Astrocyte (in vitro differentiated cells and primary cell): ENCODE measurements at regions not wholly inside any gene's neighbourhood (a gene's known extent, or its start where the extent isn't known, plus 50 kb on each side); places are given as distances from the start of the nearest gene placed in this dataset.

Experiments
- DNase-seq: peaks from one replicate; pipeline ENCODE4 v3.0.0-alpha.2; 2010; ENCODE audit warnings: low read depth
- FAIRE-seq: peaks from 2 replicates; lab custom pipeline; 2011; peaks lifted over from hg19 to GRCh38; lab: Jason Lieb, UNC
- H2AFZ ChIP-seq: 2 replicates; pipeline ENCODE4 v1.6.0; 2012; ENCODE audit warnings: low read depth, low read length, inconsistent platforms
- H3K27ac ChIP-seq: 2 replicates; pipeline ENCODE4 v1.5.1; 2011; ENCODE audit warnings: low read depth, low read length, inconsistent platforms
- H3K27me3 ChIP-seq: 2 replicates; pipeline ENCODE4 v1.6.0; 2011; ENCODE audit warnings: low read length, inconsistent platforms; ENCODE audit not compliant: insufficient read depth
- H3K36me3 ChIP-seq: 2 replicates; pipeline ENCODE4 v1.5.1; 2011; ENCODE audit warnings: low read length, inconsistent platforms; ENCODE audit not compliant: insufficient read depth
- H3K4me1 ChIP-seq: 2 replicates; pipeline ENCODE4 v1.5.1; 2011; ENCODE audit warnings: low read length, inconsistent platforms; ENCODE audit not compliant: insufficient read depth
- H3K4me2 ChIP-seq: 2 replicates; pipeline ENCODE4 v1.6.0; 2012; ENCODE audit warnings: low read length, inconsistent platforms
- H3K4me3 ChIP-seq: 2 replicates; pipeline ENCODE4 v1.5.1; 2011; ENCODE audit warnings: low read depth, mild to moderate bottlenecking, low read length, inconsistent platforms; ENCODE audit not compliant: insufficient read depth
- H3K79me2 ChIP-seq: 2 replicates; pipeline ENCODE4 v1.6.0; 2012; ENCODE audit warnings: mild to moderate bottlenecking, low read length, inconsistent platforms; ENCODE audit not compliant: insufficient read depth
- H3K9ac ChIP-seq: 2 replicates; pipeline ENCODE4 v1.6.0; 2012; ENCODE audit warnings: mild to moderate bottlenecking, low read length, inconsistent platforms
- H3K9me3 ChIP-seq: 2 replicates; pipeline ENCODE4 v1.5.1; 2012; ENCODE audit warnings: low read depth, mild to moderate bottlenecking, low read length, inconsistent platforms; ENCODE audit not compliant: insufficient read depth
- H4K20me1 ChIP-seq: 2 replicates; pipeline ENCODE4 v1.6.0; 2012; ENCODE audit warnings: low read length, inconsistent platforms; ENCODE audit not compliant: insufficient read depth
- H3K27ac Mint-ChIP-seq: one replicate; pipeline ENCODE4 v1.8.0; 2021; ENCODE audit warnings: mild to moderate bottlenecking, mixed read lengths; ENCODE audit not compliant: unreplicated experiment
- H3K27me3 Mint-ChIP-seq: one replicate; pipeline ENCODE4 v1.8.0; 2021; ENCODE audit warnings: low read depth, mixed read lengths; ENCODE audit not compliant: unreplicated experiment
- H3K36me3 Mint-ChIP-seq: one replicate; pipeline ENCODE4 v1.8.0; 2021; ENCODE audit warnings: low read depth, mixed read lengths; ENCODE audit not compliant: unreplicated experiment
- H3K4me1 Mint-ChIP-seq: one replicate; pipeline ENCODE4 v1.8.0; 2021; ENCODE audit warnings: low read depth, mixed read lengths; ENCODE audit not compliant: unreplicated experiment
- H3K4me3 Mint-ChIP-seq: one replicate; pipeline ENCODE4 v1.8.0; 2021; ENCODE audit warnings: mild to moderate bottlenecking, moderate library complexity, mixed read lengths; ENCODE audit not compliant: unreplicated experiment
- H3K9me3 Mint-ChIP-seq: one replicate; pipeline ENCODE4 v1.8.0; 2021; ENCODE audit warnings: mild to moderate bottlenecking, mixed read lengths; ENCODE audit not compliant: unreplicated experiment
- CTCF ChIP-seq: IDR thresholded peaks from 2 replicates; pipeline ENCODE4 v1.5.1; 2011; ENCODE audit warnings: low read depth, mild to moderate bottlenecking, inconsistent platforms, low read length, moderate library complexity; ENCODE audit not compliant: insufficient read depth
- EZH2 ChIP-seq: IDR thresholded peaks from 2 replicates; pipeline ENCODE4 v1.6.1; 2012; ENCODE audit warnings: mild to moderate bottlenecking, low read length, inconsistent platforms; ENCODE audit not compliant: insufficient read depth

- Mint-ChIP-seq H3K36me3 (no peaks in the 10 kb centered on the region), H3K27me3 (peaks cover 49% of the 10 kb centered on the region), H3K9me3 (peaks cover 14% of the 10 kb centered on the region), H3K4me3 (no peak overlapping the region), H3K4me1 (no peaks in the 10 kb centered on the region), H3K27ac (no peak overlapping the region)
- Histone ChIP-seq H3K4me3 (no peak overlapping the region), H3K79me2 (no peaks in the 10 kb centered on the region), H3K9ac (no peak overlapping the region), H3K27ac (no peak overlapping the region), H3K4me2 (no peak overlapping the region), H3K27me3 (no peaks in the 10 kb centered on the region), H4K20me1 (no peaks in the 10 kb centered on the region), H3K9me3 (no peaks in the 10 kb centered on the region), H3K4me1 (no peaks in the 10 kb centered on the region), H2AFZ (no peak overlapping the region), H3K36me3 (no peaks in the 10 kb centered on the region)
- DNase-seq (no peak), FAIRE-seq (no peak)
- TF ChIP-seq CTCF, result no peak
- TF ChIP-seq EZH2, result no peak
These were observed 221.9 kb downstream of the NDUFA10 start for GRCh38 chr2:239803102-239803765.

- Histone ChIP-seq H3K4me2 (no peak overlapping the region), H3K9me3 (no peaks in the 10 kb centered on the region), H4K20me1 (no peaks in the 10 kb centered on the region), H3K4me1 (no peaks in the 10 kb centered on the region), H3K27ac (no peak overlapping the region), H3K79me2 (no peaks in the 10 kb centered on the region), H2AFZ (no peak overlapping the region), H3K36me3 (no peaks in the 10 kb centered on the region), H3K4me3 (no peak overlapping the region), H3K27me3 (no peaks in the 10 kb centered on the region), H3K9ac (no peak overlapping the region)
- Mint-ChIP-seq H3K27me3 (peaks cover 42% of the 10 kb centered on the region), H3K36me3 (no peaks in the 10 kb centered on the region), H3K27ac (no peak overlapping the region), H3K4me1 (no peaks in the 10 kb centered on the region), H3K9me3 (peaks cover 14% of the 10 kb centered on the region), H3K4me3 (no peak overlapping the region)
- TF ChIP-seq EZH2 (no peak), CTCF (no peak)
- FAIRE-seq, result no peak
- no peak for DNase-seq
These were observed 222.9 kb downstream of the NDUFA10 start for GRCh38 chr2:239802185-239802649.
